ENCODE measurements at regions not wholly inside any gene's neighbourhood (a gene's known extent, or its start where the extent isn't known, plus 50 kb on each side); places are given as distances from the start of the nearest gene placed in this dataset.
A peak's percentile ranks its signal among the peaks of the same experiment; 100 is the strongest.
"Not testable (repeated sequence)": the region's sequence is repeated elsewhere in the genome, so short reads cannot be mapped to it uniquely, and the experiment has no call there.

GRCh38 chr5:34188001-34188822 lies 145.2 kb upstream of the C1QTNF3 start:
- peak; percentile 46; the same call in 1 of the 2 replicates for TF ChIP-seq CTCF (IDR thresholded peaks at IDR 0.05; ENCODE audit: borderline replicate concordance, insufficient read depth, low read depth, low read length)

GRCh38 chr5:34189246-34189645 lies 146.2 kb upstream of the C1QTNF3 start:
- not testable (repeated sequence) for H3K4me3 ChIP-seq (ENCODE audit: low read depth, low read length)

More at GRCh38 chr5:34188001-34188822, 145.2 kb upstream of the C1QTNF3 start:
- not testable (repeated sequence) for H3K4me3 ChIP-seq (ENCODE audit: low read depth, low read length)

GRCh38 chr5:34189752-34190411 lies 146.9 kb upstream of the C1QTNF3 start:
- not testable (repeated sequence) for H3K4me3 ChIP-seq (ENCODE audit: low read depth, low read length)

- H3K4me3 ChIP-seq (ENCODE audit: low read depth, low read length), result not testable (repeated sequence)
These were observed 147.5 kb upstream of the C1QTNF3 start for GRCh38 chr5:34190466-34190865.

DNA sequence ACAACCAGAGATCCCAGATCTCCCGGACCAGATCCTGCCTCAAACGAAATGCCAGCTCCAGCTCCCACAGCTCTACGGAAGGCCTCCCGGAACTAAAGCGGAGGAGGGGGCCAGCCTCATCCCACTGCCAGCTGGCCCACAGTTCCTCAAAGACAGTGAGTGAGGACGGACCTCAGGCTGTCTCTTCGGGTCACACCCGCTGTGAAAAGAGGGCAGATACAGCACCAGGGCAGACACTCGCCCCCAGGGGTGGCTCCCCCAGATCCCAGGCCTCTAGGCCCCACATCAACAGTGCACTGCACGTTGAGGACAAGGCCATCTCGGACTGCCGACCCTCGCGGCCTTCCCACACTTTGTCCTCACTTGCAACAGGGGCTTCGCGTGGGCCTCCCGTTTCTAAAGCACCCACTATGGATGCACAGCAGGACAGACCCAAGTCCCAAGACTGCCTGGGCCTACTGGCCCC lies 148.3 kb upstream of the C1QTNF3 start:
- H3K4me3 ChIP-seq (ENCODE audit: low read depth, low read length), result not testable (repeated sequence)

DNA sequence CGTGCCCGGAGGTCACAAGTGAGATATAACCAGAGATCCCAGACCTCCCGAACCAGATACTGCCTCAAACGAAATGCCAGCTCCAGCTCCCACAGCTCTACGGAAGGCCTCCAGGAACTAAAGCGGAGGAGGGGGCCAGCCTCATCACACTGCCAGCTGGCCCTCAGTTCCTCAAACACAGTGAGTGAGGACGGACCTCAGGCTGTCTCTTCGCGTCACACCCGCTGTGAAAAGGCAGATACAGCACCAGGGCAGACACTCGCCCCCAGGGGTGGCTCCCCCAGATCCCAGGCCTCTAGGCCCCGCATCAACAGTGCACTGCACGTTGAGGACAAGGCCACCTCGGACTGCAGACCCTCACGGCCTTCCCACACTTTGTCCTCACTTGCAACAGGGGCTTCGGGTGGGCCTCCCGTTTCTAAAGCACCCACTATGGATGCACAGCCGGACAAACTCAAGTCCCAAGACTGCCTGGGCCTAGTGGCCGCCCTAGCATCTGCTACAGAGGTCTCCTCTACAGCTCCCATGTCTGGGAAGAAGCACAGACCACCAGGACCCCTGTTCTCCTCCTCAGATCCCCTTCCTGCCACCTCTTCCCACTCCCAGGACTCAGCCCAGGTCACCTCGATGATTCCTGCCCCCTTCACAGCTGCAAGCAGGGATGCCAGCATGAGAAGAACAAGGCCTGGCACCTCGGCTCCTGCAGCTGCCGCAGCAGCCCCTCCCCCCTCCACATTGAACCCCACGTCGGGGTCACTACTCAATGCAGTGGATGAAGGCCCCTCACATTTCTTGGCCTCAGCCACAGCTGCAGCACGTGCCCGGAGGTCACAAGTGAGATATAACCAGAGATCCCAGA lies 149.3 kb upstream of the C1QTNF3 start:
- H3K4me3 ChIP-seq (ENCODE audit: low read depth, low read length), result not testable (repeated sequence)

- not testable (repeated sequence) for H3K4me3 ChIP-seq (ENCODE audit: low read depth, low read length)
These were observed 149.9 kb upstream of the C1QTNF3 start for GRCh38 chr5:34192923-34193262.

GRCh38 chr5:34193297-34193696 lies 150.3 kb upstream of the C1QTNF3 start:
- not testable (repeated sequence) for H3K4me3 ChIP-seq (ENCODE audit: low read depth, low read length)

GRCh38 chr5:34193804-34194203 lies 150.8 kb upstream of the C1QTNF3 start:
- H3K4me3 ChIP-seq (ENCODE audit: low read depth, low read length), result not testable (repeated sequence)

DNA sequence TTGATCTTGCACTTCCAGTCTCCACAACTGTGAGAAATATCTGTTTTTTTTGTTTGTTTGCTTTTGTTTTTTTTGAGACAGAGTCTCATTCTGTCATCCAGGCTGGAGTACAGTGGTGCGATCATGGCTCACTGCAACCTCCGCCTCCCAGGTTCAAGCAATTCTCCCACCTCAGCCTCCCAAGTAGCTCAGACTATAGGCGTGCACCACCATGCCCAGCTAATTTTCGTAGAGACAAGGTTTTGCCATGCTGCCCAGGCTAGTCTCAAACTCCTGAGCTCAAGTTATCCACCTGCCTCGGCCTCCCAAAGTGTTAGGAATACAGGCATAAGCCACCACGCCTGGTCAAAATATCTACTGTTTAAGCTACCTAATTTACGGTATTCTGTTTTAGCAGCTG lies 153.1 kb upstream of the C1QTNF3 start:
- H3K4me3 ChIP-seq (ENCODE audit: low read depth, low read length), result not testable (repeated sequence)

GRCh38 chr5:34205347-34205746 lies 162.3 kb upstream of the C1QTNF3 start:
- not testable (repeated sequence) for H3K4me3 ChIP-seq (ENCODE audit: low read depth, low read length)

DNA sequence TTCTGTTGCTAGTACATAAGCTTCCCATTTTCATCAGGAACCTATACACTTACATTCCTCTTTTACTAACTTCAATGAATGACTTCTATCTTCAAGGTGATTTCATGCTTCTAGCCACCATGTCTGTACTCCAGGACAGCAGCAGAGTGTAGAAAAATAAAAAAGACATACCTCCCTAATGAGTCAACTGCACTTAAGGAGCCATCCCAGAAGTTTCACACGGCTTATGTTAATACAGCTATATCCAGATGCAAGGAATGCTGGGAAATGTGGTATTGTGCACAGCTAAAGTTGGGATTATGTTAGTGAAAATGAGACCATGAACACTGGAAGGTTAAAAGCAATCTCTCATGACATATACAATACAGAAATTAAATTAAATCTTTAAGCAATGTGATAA lies 174.4 kb upstream of the C1QTNF3 start:
- not testable (repeated sequence) for H3K4me3 ChIP-seq (ENCODE audit: low read depth, low read length)

GRCh38 chr5:34221329-34222073 lies 178.5 kb upstream of the C1QTNF3 start:
- H3K4me3 ChIP-seq (ENCODE audit: low read depth, low read length), result not testable (repeated sequence)

DNA sequence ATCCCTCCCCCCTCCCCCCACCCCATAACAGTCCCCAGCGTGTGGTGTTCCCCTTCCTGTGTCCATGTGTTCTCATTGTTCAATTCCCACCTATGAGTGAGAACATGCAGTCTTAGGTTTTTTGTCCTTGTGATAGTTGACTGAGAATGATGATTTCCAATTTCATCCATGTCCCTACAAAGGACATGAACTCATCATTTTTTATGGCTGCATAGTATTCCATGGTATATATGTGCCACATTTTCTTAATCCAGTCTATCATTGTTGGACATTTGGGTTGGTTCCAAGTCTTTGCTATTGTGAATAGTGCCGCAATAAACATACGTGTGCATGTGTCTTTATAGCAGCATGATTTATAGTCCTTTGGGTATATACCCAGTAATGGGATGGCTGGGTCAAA lies 180.1 kb upstream of the C1QTNF3 start:
- not testable (repeated sequence) for H3K4me3 ChIP-seq (ENCODE audit: low read depth, low read length)

- not testable (repeated sequence) for H3K4me3 ChIP-seq (ENCODE audit: low read depth, low read length)
These were observed 187.4 kb upstream of the C1QTNF3 start for GRCh38 chr5:34230402-34230801.

GRCh38 chr5:34243802-34244201 lies 200.8 kb upstream of the C1QTNF3 start:
- H3K4me3 ChIP-seq (ENCODE audit: low read depth, low read length), result not testable (repeated sequence)

- H3K4me3 ChIP-seq (ENCODE audit: low read depth, low read length), result peak overlapping the region; percentile 41
These were observed 201.4 kb upstream of the C1QTNF3 start for GRCh38 chr5:34244281-34245031.

DNA sequence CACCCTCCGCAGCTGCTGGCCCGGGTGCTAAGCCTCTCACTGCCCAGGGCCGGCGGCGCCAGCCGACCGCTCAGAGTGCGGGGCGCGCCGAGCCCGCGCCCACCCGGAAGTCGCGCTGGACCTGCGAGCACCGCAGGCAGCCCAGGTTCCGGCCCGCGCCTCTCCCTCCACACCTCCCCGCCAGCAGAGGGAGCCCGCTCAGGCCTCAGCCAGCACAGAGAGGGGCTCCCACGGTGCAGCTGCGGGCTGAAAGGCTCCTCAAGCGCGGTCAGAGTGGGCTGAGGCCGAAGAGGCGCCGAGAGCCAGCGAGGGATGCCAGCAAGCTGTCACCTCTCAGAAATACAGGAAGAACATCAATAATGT lies 202.0 kb upstream of the C1QTNF3 start:
- peak overlapping the region; percentile 41 for H3K4me3 ChIP-seq (ENCODE audit: low read depth, low read length)

Data from GM12875 (cell line).